ENCODE measurements at regions not wholly inside any gene's neighbourhood (a gene's known extent, or its start where the extent isn't known, plus 50 kb on each side); places are given as distances from the start of the nearest gene placed in this dataset.

DNA sequence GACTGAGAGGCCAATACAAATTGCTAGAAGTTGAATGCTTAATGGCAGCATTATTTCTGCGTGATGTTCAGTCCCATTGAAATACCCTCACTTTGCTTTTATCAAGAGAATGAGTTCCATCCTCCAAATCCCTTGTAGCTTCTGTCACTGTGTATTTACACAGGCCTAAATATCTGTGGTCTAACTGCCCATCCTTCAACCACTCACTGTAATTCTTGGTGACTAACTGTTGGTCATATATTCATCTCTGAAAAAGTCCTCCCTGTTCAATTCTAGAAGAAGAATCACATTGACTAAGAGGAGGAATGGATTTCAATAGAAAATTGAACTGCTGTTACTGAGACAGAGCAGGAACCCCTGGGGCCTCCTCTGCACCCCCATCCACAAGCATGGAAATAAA, 74.2 kb upstream of the L3MBTL4 start:
- TF ChIP-seq, protein P1, sequence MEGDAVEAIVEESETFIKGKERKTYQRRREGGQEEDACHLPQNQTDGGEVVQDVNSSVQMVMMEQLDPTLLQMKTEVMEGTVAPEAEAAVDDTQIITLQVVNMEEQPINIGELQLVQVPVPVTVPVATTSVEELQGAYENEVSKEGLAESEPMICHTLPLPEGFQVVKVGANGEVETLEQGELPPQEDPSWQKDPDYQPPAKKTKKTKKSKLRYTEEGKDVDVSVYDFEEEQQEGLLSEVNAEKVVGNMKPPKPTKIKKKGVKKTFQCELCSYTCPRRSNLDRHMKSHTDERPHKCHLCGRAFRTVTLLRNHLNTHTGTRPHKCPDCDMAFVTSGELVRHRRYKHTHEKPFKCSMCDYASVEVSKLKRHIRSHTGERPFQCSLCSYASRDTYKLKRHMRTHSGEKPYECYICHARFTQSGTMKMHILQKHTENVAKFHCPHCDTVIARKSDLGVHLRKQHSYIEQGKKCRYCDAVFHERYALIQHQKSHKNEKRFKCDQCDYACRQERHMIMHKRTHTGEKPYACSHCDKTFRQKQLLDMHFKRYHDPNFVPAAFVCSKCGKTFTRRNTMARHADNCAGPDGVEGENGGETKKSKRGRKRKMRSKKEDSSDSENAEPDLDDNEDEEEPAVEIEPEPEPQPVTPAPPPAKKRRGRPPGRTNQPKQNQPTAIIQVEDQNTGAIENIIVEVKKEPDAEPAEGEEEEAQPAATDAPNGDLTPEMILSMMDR (IDR thresholded peaks at IDR 0.05; ENCODE audit: insufficient read depth, low read length): no peak
- TF ChIP-seq POLR2AphosphoS5 (IDR thresholded peaks at IDR 0.05; ENCODE audit: low read depth) (no peak), GABPA (IDR thresholded peaks at IDR 0.05; ENCODE audit: low read depth) (no peak)
